Fibroblast of mammary gland (primary cell): ENCODE measurements at regions not wholly inside any gene's neighbourhood (a gene's known extent, or its start where the extent isn't known, plus 50 kb on each side); places are given as distances from the start of the nearest gene placed in this dataset.

Experiments used
- DNase-seq: peaks from one replicate; pipeline ENCODE4 v3.0.0-alpha.2; 2010; ENCODE audit warnings: low read depth
- H3K4me3 ChIP-seq: 2 replicates; pipeline ENCODE4 v1.5.1; 2011; ENCODE audit warnings: low read depth, mild to moderate bottlenecking, low read length, moderate library complexity; ENCODE audit not compliant: control insufficient read depth
- CTCF ChIP-seq: conservative IDR thresholded peaks from 2 replicates; pipeline ENCODE4 v1.5.1; 2011; ENCODE audit warnings: low read depth, low read length, inconsistent platforms; ENCODE audit not compliant: control insufficient read depth, insufficient read depth

GRCh38 chr2:101617796-101618195 is 79.7 kb upstream of the MAP4K4 start:
- H3K4me3 ChIP-seq = no peak overlapping the region
- DNase-seq = no peak
- TF ChIP-seq CTCF = no peak

- DNase-seq = peak; percentile 83
- no peak overlapping the region for H3K4me3 ChIP-seq
- no peak for TF ChIP-seq CTCF
Measured at GRCh38 chr2:101617188-101617587, 80.3 kb upstream of the MAP4K4 start.

GRCh38 chr2:101614127-101614759 is 83.3 kb upstream of the MAP4K4 start:
- H3K4me3 ChIP-seq = no peak overlapping the region
- TF ChIP-seq CTCF = no peak
- DNase-seq = no peak

- TF ChIP-seq CTCF = no peak
Measured at GRCh38 chr2:101613056-101613704, 84.3 kb upstream of the MAP4K4 start.

GRCh38 chr2:101612019-101612418 is 85.5 kb upstream of the MAP4K4 start:
- no peak for DNase-seq
- no peak overlapping the region for H3K4me3 ChIP-seq
- no peak for TF ChIP-seq CTCF

More at GRCh38 chr2:101613056-101613704, 84.3 kb upstream of the MAP4K4 start:
- no peak overlapping the region for H3K4me3 ChIP-seq
- DNase-seq = peak; percentile 8

GRCh38 chr2:101610750-101611315 is 86.7 kb upstream of the MAP4K4 start:
- DNase-seq = no peak
- H3K4me3 ChIP-seq = no peak overlapping the region
- TF ChIP-seq CTCF = no peak
